Thoracic aorta (tissue), 2 donors: ENCODE measurements at regions not wholly inside any gene's neighbourhood (a gene's known extent, or its start where the extent isn't known, plus 50 kb on each side); places are given as distances from the start of the nearest gene placed in this dataset.

Source experiments
- ATAC-seq: fragments of 150-250 bp; one replicate; pipeline ENCODE4 v1.8.0; 2017; ENCODE audit warnings: low read depth; ENCODE audit not compliant: insufficient number of reproducible peaks, low FRiP score
- DNase-seq: peaks from one replicate; pipeline ENCODE4 v3.0.0-alpha.2; 2020; ENCODE audit warnings: low spot score
- H3K27ac ChIP-seq, 2 donors: fragments of 200-600 bp; sonication (generic); 1 replicate in 1 of 2; 2 replicates in 1 of 2; pipeline ENCODE4 v1.5.1; 2016; ENCODE audit warnings: mild to moderate bottlenecking in 2 of 2, moderate library complexity in 2 of 2
- H3K27me3 ChIP-seq: fragments of 200-600 bp; sonication (generic); replicated peaks from 2 replicates; pipeline ENCODE4 v1.6.0; 2016; ENCODE audit warnings: mild to moderate bottlenecking; ENCODE audit not compliant: insufficient read depth
- H3K36me3 ChIP-seq: fragments of 200-600 bp; sonication (generic); one replicate; pipeline ENCODE4 v1.5.1; 2016
- H3K4me1 ChIP-seq, 2 donors: fragments of 200-600 bp; sonication (generic); 1 replicate in 1 of 2; 2 replicates in 1 of 2; pipeline versions ENCODE4 v1.5.1 to v1.6.0; 2016; ENCODE audit warnings: low read depth in 2 of 2, mild to moderate bottlenecking in 1 of 2; ENCODE audit not compliant: control insufficient read depth in 1 of 2
- H3K4me3 ChIP-seq: fragments of 200-600 bp; sonication (generic); 2 replicates; pipeline ENCODE4 v1.5.1; 2016; ENCODE audit warnings: mild to moderate bottlenecking
- H3K9me3 ChIP-seq: fragments of 200-600 bp; sonication (generic); 2 replicates; pipeline ENCODE4 v1.5.1; 2016
- CTCF ChIP-seq: fragments of 200-600 bp; sonication (generic); IDR thresholded peaks from one replicate; pipeline ENCODE4 v1.5.1; 2019; ENCODE audit warnings: antibody characterized with exemption

GRCh38 chr11:69360606-69361005 is 66.7 kb downstream of the MYEOV start:
- TF ChIP-seq CTCF, result no peak
- DNase-seq (no peak), ATAC-seq (no peak)
- Histone ChIP-seq H3K4me1 (peaks cover 0 to 6% of the 10 kb centered on the region in 2 donors), H3K4me3 (no peak overlapping the region), H3K9me3 (peaks cover 7% of the 10 kb centered on the region), H3K36me3 (no peaks in the 10 kb centered on the region), H3K27ac (no peak overlapping the region), H3K27me3 (no peaks in the 10 kb centered on the region)

- ATAC-seq (no peak), DNase-seq (no peak)
- no peaks in the 10 kb centered on the region for H3K36me3 ChIP-seq
- H3K9me3 ChIP-seq, result peaks cover 7% of the 10 kb centered on the region
- no peak overlapping the region for H3K27ac ChIP-seq
- H3K4me3 ChIP-seq, result no peak overlapping the region
- H3K4me1 ChIP-seq, result peaks cover 0 to 6% of the 10 kb centered on the region in 2 donors
- no peaks in the 10 kb centered on the region for H3K27me3 ChIP-seq
- no peak for TF ChIP-seq CTCF
These were observed 67.1 kb downstream of the MYEOV start for GRCh38 chr11:69361048-69361447.

- TF ChIP-seq CTCF, result no peak
- Histone ChIP-seq H3K36me3 (no peaks in the 10 kb centered on the region), H3K4me1 (peaks cover 0 to 6% of the 10 kb centered on the region in 2 donors), H3K27ac (no peak overlapping the region), H3K27me3 (no peaks in the 10 kb centered on the region), H3K9me3 (peaks cover 7% of the 10 kb centered on the region), H3K4me3 (no peak overlapping the region)
- DNase-seq (no peak), ATAC-seq (no peak)
These were observed 67.5 kb downstream of the MYEOV start for GRCh38 chr11:69361466-69361865.

- peaks cover 7% of the 10 kb centered on the region for H3K9me3 ChIP-seq
- H3K27me3 ChIP-seq, result no peaks in the 10 kb centered on the region
- no peak for ATAC-seq
- no peaks in the 10 kb centered on the region for H3K36me3 ChIP-seq
- no peak for TF ChIP-seq CTCF
- no peak for DNase-seq
- no peak overlapping the region for H3K4me3 ChIP-seq
- no peak overlapping the region for H3K27ac ChIP-seq
- no peaks in the 10 kb centered on the region for H3K4me1 ChIP-seq
These were observed 68.4 kb downstream of the MYEOV start for GRCh38 chr11:69362315-69362714.

- ATAC-seq, result no peak
- no peak for DNase-seq
- Histone ChIP-seq H3K27me3 (no peaks in the 10 kb centered on the region), H3K4me1 (no peaks in the 10 kb centered on the region), H3K27ac (no peak overlapping the region), H3K36me3 (no peaks in the 10 kb centered on the region), H3K9me3 (peaks cover 2% of the 10 kb centered on the region), H3K4me3 (no peak overlapping the region)
- TF ChIP-seq CTCF, result no peak
These were observed 71.0 kb downstream of the MYEOV start for GRCh38 chr11:69364921-69365320.
